AG04449 (cell line): ENCODE measurements at regions not wholly inside any gene's neighbourhood (a gene's known extent, or its start where the extent isn't known, plus 50 kb on each side); places are given as distances from the start of the nearest gene placed in this dataset.
"Not testable (repeated sequence)": the region's sequence is repeated elsewhere in the genome, so short reads cannot be mapped to it uniquely, and the experiment has no call there.

Experiments used
- CTCF ChIA-PET: fragments of 350-600 bp; formaldehyde crosslinking; extraction: SDS; loops from one replicate; lab custom pipeline; 2021; ENCODE audit warnings: antibody characterized with exemption; lab: Yijun Ruan, JAX
- POLR2A ChIA-PET: fragments of 400-600, 350-600 bp; formaldehyde crosslinking; extraction: SDS; loops from one replicate; lab custom pipeline; 2020; ENCODE audit warnings: antibody characterized with exemption, inconsistent platforms; lab: Yijun Ruan, JAX
- DNase-seq: peaks from one replicate; pipeline ENCODE4 v3.0.0-alpha.2; 2010; ENCODE audit warnings: low read depth, low spot score
- H3K4me3 ChIP-seq: 2 replicates; pipeline ENCODE4 v1.5.1; 2011; ENCODE audit warnings: low read depth, mild to moderate bottlenecking, control low read depth, low read length
- CTCF ChIP-seq: IDR thresholded peaks from one replicate; pipeline ENCODE4 v1.5.1; 2011; ENCODE audit warnings: mild to moderate bottlenecking, moderate library complexity, low read length, control low read depth, inconsistent platforms; ENCODE audit not compliant: insufficient read depth; ENCODE audit errors: missing control alignments

- DNase-seq, result no peak
- ChIA-PET CTCF (no interaction called here), POLR2A (no interaction called here)
Observed at GRCh38 chr2:146374505-146374904, 1470.3 kb upstream of the ACVR2A start.

GRCh38 chr2:146371364-146371763, 1473.5 kb upstream of the ACVR2A start:
- CTCF ChIA-PET, POLR2A ChIA-PET: not testable (repeated sequence)

More at GRCh38 chr2:146374505-146374904, 1470.3 kb upstream of the ACVR2A start:
- no peak for TF ChIP-seq CTCF
- H3K4me3 ChIP-seq, result no peak overlapping the region

DNA sequence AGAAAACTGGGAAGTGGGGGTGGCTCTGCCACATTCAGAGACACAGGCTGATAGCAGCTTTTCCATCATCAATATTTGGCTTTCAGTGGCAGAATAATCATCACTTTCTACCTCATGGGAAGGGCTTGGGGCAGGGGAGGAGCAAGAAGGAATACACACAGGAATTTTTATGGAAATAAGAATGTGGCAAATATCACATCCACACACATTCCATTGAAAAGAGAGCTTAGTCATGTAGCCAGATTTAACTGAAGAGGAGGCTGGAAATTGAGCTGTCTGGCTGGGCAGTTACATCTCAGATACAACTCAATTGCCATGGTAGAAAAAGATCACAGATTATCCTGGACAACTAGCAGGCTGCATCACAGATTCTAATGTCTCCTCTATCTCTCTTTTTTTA, 1474.0 kb upstream of the ACVR2A start:
- POLR2A ChIA-PET, result no interaction called here
- CTCF ChIA-PET, result no interaction called here
- DNase-seq, result no peak
- no peak overlapping the region for H3K4me3 ChIP-seq
- no peak for TF ChIP-seq CTCF

More at GRCh38 chr2:146371364-146371763, 1473.5 kb upstream of the ACVR2A start:
- H3K4me3 ChIP-seq, DNase-seq: not testable (repeated sequence)

DNA sequence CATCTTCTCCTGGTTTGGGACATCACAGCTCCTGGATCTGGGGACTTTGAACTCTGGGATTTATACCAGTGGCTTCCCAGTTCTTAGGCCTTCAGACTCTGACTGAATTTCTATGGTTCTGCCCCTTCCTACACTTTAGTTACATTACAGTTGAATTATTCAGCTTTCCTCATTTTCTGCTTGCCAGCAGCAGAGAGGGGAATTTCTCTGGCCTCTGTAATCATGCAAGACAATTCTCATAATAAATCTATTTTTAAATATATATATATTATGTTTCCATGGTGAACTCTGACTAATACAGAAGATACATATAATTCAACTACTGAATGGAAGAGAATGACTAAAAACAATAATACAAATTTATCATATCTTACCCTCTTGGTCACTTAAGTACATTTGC, 1478.6 kb upstream of the ACVR2A start:
- CTCF ChIA-PET, result no interaction called here
- DNase-seq, result no peak
- no peak overlapping the region for H3K4me3 ChIP-seq
- POLR2A ChIA-PET, result no interaction called here
- TF ChIP-seq CTCF, result no peak

- TF ChIP-seq CTCF, result no peak
- no peak for DNase-seq
- POLR2A ChIA-PET, result no interaction called here
- CTCF ChIA-PET, result no interaction called here
- no peak overlapping the region for H3K4me3 ChIP-seq
Observed at GRCh38 chr2:146365041-146365440, 1479.8 kb upstream of the ACVR2A start.

DNA sequence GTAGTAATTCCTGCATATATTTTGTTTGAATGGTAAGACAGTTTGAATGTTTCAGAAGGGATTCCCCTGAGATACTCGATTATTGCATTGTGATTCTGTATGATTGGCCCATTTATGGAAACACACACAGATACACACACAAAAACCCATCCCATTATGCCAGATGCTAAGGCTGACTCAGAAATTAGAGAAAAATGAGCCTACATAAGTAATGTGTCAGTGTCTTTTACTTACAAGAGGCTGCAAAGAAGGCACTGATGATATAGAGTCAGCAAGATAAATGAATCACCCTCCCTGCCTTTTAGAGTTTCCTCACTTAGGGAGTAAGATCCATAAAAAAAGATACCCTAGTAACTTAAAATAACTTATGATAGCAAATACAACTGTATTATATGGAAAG, 1481.1 kb upstream of the ACVR2A start:
- no peak for TF ChIP-seq CTCF
- CTCF ChIA-PET, result no interaction called here
- POLR2A ChIA-PET, result no interaction called here
- DNase-seq, result no peak
- no peak overlapping the region for H3K4me3 ChIP-seq

- no peak overlapping the region for H3K4me3 ChIP-seq
- ChIA-PET CTCF (no interaction called here), POLR2A (no interaction called here)
- no peak for DNase-seq
- TF ChIP-seq CTCF, result no peak
Observed at GRCh38 chr2:146351689-146352088, 1493.1 kb upstream of the ACVR2A start.
